ENCODE measurements at regions not wholly inside any gene's neighbourhood (a gene's known extent, or its start where the extent isn't known, plus 50 kb on each side); places are given as distances from the start of the nearest gene placed in this dataset.

GRCh38 chr3:177551431-177551836 is 354.2 kb upstream of the TBL1XR1 start:
- Histone ChIP-seq H3K4me2 (ENCODE audit: low read length) (no peak overlapping the region), H3K79me2 (replicated peaks; ENCODE audit: insufficient read depth, low read length) (no peaks in the 10 kb centered on the region), H3K27ac (ENCODE audit: low read length) (no peak overlapping the region), H3K36me3 (ENCODE audit: insufficient read depth, low read length) (no peaks in the 10 kb centered on the region), H3F3A (ENCODE audit: insufficient read depth, low read length, poor library complexity, severe bottlenecking) (no peaks in the 10 kb centered on the region), H3K9ac (ENCODE audit: low read length) (no peak overlapping the region), H2AFZ (ENCODE audit: low read depth, low read length) (no peak overlapping the region), H3K9me3 (ENCODE audit: low read length) (no peaks in the 10 kb centered on the region), H3K4me3 (ENCODE audit: low read length) (no peak overlapping the region), H3K9me2 (ENCODE audit: insufficient read depth, low read length) (no peaks in the 10 kb centered on the region), H3K27me3 (ENCODE audit: insufficient read depth, low read depth, low read length) (no peaks in the 10 kb centered on the region), H4K20me1 (ENCODE audit: insufficient read depth) (no peaks in the 10 kb centered on the region)
- no peak for TF ChIP-seq EP300 (conservative IDR thresholded peaks at IDR 0.05; ENCODE audit: poor library complexity, severe bottlenecking)
- no peak for TF ChIP-seq POLR2AphosphoS5 (IDR thresholded peaks at IDR 0.05)
- TF ChIP-seq CTCF (IDR thresholded peaks at IDR 0.05; ENCODE audit: poor library complexity, severe bottlenecking) = no peak
- TF ChIP-seq SMC3 (conservative IDR thresholded peaks at IDR 0.05; ENCODE audit: poor library complexity) = no peak
- no peak for TF ChIP-seq EZH2 (IDR thresholded peaks at IDR 0.05; ENCODE audit: borderline replicate concordance, insufficient read depth, low read length, poor library complexity, severe bottlenecking)
- TF ChIP-seq RAD21 (conservative IDR thresholded peaks at IDR 0.05) = no peak
- TF ChIP-seq MXI1 (conservative IDR thresholded peaks at IDR 0.05; ENCODE audit: poor library complexity, severe bottlenecking) = no peak
- no peak for TF ChIP-seq REST (IDR thresholded peaks at IDR 0.05; ENCODE audit: borderline replicate concordance)
- no peak for TF ChIP-seq TAF1 (IDR thresholded peaks at IDR 0.05; ENCODE audit: low read depth)

- Histone ChIP-seq H3K79me2 (replicated peaks; ENCODE audit: insufficient read depth, low read length) (no peaks in the 10 kb centered on the region), H3K9me3 (ENCODE audit: low read length) (no peaks in the 10 kb centered on the region), H3F3A (ENCODE audit: insufficient read depth, low read length, poor library complexity, severe bottlenecking) (no peaks in the 10 kb centered on the region), H3K27me3 (ENCODE audit: insufficient read depth, low read depth, low read length) (no peaks in the 10 kb centered on the region), H3K36me3 (ENCODE audit: insufficient read depth, low read length) (no peaks in the 10 kb centered on the region), H3K9me2 (ENCODE audit: insufficient read depth, low read length) (no peaks in the 10 kb centered on the region), H3K9ac (ENCODE audit: low read length) (no peak overlapping the region), H3K4me3 (ENCODE audit: low read length) (no peak overlapping the region), H4K20me1 (ENCODE audit: insufficient read depth) (no peaks in the 10 kb centered on the region), H3K27ac (ENCODE audit: low read length) (no peak overlapping the region), H3K4me2 (ENCODE audit: low read length) (no peak overlapping the region), H2AFZ (ENCODE audit: low read depth, low read length) (no peak overlapping the region)
- TF ChIP-seq TAF1 (IDR thresholded peaks at IDR 0.05; ENCODE audit: low read depth) (no peak), EP300 (conservative IDR thresholded peaks at IDR 0.05; ENCODE audit: poor library complexity, severe bottlenecking) (no peak), CTCF (IDR thresholded peaks at IDR 0.05; ENCODE audit: poor library complexity, severe bottlenecking) (no peak), SMC3 (conservative IDR thresholded peaks at IDR 0.05; ENCODE audit: poor library complexity) (no peak), REST (IDR thresholded peaks at IDR 0.05; ENCODE audit: borderline replicate concordance) (no peak), MXI1 (conservative IDR thresholded peaks at IDR 0.05; ENCODE audit: poor library complexity, severe bottlenecking) (no peak), RAD21 (conservative IDR thresholded peaks at IDR 0.05) (no peak)
These were observed 354.8 kb upstream of the TBL1XR1 start for GRCh38 chr3:177552051-177552450.

All from neural cell (in vitro differentiated cells).